Fibroblast of the aortic adventitia (primary cell): ENCODE measurements at regions not wholly inside any gene's neighbourhood (a gene's known extent, or its start where the extent isn't known, plus 50 kb on each side); places are given as distances from the start of the nearest gene placed in this dataset.

Source experiments
- DNase-seq: peaks from one replicate; pipeline ENCODE4 v3.0.0-alpha.2; 2010; ENCODE audit warnings: low read depth
- H3K4me3 ChIP-seq: 2 replicates; pipeline ENCODE4 v1.5.1; 2011; ENCODE audit warnings: low read depth, mild to moderate bottlenecking, control low read depth, low read length, moderate library complexity
- TF ChIP-seq, protein P1 (sequence below): IDR thresholded peaks from 2 replicates; pipeline ENCODE4 v1.5.1; 2011; ENCODE audit warnings: mild to moderate bottlenecking, low read length, control low read depth, inconsistent platforms; ENCODE audit not compliant: insufficient read depth

DNA sequence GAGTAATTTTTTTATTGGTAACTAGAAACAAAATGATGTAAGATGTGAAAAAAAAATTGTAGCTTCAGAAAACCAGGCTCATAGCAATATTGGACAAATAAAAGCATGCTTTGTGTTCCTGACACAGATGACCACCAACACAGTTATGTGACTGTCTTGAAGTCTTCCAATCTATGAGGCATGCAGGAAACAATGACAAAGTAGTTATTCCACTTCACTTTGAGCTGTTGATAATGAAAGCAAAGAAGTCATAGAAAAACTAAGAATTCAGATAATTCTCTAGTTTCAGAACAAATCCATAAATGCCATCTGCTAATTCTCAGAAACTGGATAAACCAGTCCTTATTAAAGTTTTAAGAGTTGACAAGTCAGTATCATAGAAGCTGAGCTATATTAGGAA lies 378.4 kb upstream of the SEMA3D start:
- no peak for DNase-seq
- no peak overlapping the region for H3K4me3 ChIP-seq
- TF ChIP-seq, protein P1, sequence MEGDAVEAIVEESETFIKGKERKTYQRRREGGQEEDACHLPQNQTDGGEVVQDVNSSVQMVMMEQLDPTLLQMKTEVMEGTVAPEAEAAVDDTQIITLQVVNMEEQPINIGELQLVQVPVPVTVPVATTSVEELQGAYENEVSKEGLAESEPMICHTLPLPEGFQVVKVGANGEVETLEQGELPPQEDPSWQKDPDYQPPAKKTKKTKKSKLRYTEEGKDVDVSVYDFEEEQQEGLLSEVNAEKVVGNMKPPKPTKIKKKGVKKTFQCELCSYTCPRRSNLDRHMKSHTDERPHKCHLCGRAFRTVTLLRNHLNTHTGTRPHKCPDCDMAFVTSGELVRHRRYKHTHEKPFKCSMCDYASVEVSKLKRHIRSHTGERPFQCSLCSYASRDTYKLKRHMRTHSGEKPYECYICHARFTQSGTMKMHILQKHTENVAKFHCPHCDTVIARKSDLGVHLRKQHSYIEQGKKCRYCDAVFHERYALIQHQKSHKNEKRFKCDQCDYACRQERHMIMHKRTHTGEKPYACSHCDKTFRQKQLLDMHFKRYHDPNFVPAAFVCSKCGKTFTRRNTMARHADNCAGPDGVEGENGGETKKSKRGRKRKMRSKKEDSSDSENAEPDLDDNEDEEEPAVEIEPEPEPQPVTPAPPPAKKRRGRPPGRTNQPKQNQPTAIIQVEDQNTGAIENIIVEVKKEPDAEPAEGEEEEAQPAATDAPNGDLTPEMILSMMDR = no peak

DNA sequence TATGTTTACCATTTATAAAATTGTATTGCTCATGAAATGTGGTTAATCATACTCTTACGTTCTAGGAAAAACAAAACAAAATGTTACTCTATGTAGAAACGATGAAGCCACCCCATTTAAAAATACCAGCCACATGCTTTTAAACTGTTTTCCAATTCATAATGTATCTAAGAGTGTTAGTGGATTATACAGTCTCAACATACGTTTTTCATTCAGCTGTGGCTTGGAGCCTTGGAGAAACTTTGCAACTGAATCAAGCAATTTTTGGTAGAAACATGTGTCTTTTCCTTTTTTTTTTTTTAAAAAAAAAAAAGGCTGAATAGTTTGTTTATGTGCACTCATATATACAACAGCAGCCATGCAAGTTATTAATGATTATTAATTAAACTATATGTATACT lies 378.0 kb upstream of the SEMA3D start:
- TF ChIP-seq, protein P1 = no peak
- no peak for DNase-seq
- no peak overlapping the region for H3K4me3 ChIP-seq

DNA sequence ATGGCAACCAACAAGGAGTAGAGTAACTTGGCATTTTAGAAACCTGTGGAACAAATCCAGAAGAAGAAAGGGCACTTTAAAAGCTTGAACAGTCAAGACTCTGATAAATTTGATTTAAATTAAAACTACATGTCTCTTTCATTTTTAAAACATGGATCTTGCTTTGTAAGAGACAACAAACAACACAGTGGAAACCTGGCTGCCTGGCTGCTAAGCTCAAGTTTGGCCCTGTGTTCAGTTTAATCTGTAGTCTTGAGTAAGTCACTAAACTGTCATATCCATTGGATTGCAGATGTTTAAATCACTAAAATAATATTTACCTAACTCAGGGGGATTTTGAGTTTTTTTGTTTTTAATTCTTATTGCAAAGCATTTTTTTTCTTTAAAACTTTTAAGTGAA lies 374.9 kb upstream of the SEMA3D start:
- DNase-seq = peak; percentile 36

DNA sequence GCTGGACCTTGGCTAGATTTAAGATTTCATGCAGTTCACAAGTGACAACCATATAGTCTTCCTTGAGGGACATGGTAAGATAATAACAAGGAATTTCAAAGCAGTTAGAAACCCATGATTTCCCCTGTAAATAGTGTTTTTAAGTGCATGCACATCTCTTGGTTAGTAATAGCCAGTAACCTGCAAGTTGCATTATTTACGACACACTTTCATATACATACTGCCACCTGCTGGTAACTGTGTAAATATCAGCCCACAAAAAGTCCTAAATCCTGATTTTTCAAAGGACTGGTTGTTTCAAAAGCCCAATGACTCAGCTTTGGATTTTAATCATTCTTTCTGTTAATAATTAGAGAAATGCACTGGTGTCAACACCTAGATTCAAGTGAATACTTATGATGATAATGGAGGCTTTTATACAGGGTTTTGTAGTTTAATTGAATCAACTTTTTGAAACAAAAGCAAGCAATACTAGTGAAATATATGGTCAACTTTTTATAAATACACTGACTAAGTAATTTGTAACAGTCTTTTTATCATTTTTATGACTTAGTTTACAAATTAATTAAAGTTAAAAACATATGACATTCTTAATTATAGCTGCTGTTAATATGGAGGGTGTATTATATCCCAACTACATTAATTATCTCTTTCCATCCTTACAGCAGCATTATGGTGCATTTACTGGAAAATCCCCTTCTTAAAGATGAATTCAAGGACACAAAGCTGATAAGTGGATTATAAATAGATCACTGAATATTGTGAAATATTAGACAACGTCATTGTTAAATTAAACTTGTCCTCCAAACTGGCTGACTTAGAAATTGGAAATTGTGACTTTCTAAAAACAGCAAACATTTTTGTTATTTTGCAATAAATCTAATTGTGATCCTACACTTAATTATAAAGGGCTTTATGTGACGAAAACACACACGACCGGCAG lies 367.7 kb upstream of the SEMA3D start:
- DNase-seq = peak; percentile 86
- TF ChIP-seq, protein P1 = peak; percentile 66
- H3K4me3 ChIP-seq = no peak overlapping the region

More for the DNA sequence above, 374.9 kb upstream of the SEMA3D start:
- TF ChIP-seq, protein P1 = no peak
- no peak overlapping the region for H3K4me3 ChIP-seq

DNA sequence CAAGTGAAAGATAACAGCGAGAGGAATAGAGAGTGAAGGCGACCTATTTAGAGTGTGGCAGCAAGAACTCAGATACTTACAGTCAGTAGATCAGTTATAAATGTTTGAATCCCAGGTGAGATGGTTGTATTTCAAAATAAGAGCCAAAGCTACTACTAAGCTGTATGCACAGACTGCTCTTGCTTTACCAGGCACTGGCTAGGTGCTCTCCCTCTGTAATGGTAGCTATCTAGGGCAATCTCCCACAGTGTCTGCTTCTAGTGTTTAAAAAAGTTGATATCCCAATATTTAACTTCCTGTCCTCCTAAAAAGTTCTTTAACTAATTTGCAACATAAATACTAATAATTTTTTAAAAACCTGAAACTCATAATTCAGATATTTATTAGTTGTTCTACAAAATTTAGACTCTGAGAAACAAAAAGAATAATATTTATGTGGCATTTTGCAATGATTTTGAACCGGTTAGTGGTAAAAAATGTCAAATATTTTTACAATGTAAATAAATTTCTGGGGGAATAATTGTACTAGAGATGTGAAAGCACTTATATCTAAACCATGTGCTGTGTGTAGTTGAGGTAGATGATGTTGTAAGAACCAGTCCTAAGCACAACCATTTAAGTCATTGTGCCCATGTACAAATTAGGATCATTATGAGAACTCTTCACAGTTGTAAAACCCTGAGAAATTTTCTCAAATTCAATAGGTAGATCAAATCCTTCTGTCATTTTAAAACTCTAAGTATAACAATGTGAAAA lies 349.3 kb upstream of the SEMA3D start:
- H3K4me3 ChIP-seq = no peak overlapping the region
- no peak for DNase-seq
- TF ChIP-seq, protein P1 = no peak

DNA sequence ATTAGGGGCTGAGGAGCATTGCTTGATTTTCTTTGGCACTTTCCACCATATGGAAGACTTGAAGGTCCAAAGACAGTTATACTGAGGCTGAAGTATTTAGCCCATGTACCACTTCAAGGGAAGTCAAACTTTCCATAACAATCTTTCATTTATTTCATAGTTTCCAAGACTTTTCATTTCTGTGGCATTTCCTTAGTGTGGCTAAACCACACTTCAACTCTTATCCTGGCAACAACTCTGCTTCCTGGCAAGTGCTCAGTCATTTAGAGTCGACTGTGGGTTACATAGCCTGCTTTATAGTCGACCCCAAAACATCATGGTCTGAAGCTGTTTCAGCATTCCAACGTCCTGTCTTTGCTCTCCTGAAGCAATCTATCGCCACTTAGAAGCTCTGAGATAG lies 343.0 kb upstream of the SEMA3D start:
- DNase-seq = peak; percentile 79
- TF ChIP-seq, protein P1 = no peak
- H3K4me3 ChIP-seq = no peak overlapping the region
